HepG2 (cell line): ENCODE measurements at regions not wholly inside any gene's neighbourhood (a gene's known extent, or its start where the extent isn't known, plus 50 kb on each side); places are given as distances from the start of the nearest gene placed in this dataset.

Experiments used
- AHR ChIP-seq: IDR thresholded peaks from 2 replicates; pipeline ENCODE4 v1.6.1; 2018; ENCODE audit warnings: missing genetic modification reagents, missing compliant biosample characterization
- E2F2 ChIP-seq: sonication (generic); formaldehyde crosslinking; IDR thresholded peaks from 2 replicates; pipeline ENCODE4 v1.4.0; 2020; ENCODE audit warnings: missing genetic modification reagents, borderline replicate concordance
- KLF12 ChIP-seq: sonication (generic); formaldehyde crosslinking; IDR thresholded peaks from 2 replicates; pipeline ENCODE4 v1.4.0; 2020; ENCODE audit warnings: missing genetic modification reagents, borderline replicate concordance
- MTA3 ChIP-seq: sonication (generic); formaldehyde crosslinking; IDR thresholded peaks from 2 replicates; pipeline ENCODE4 v1.4.0; 2020; ENCODE audit warnings: missing genetic modification reagents
- NBN ChIP-seq: fragments of 450-650 bp; conservative IDR thresholded peaks from 2 replicates; pipeline ENCODE4 v1.6.1; 2017
- NFIC ChIP-seq: IDR thresholded peaks from 2 replicates; pipeline ENCODE4 v1.6.1; 2012; ENCODE audit warnings: mild to moderate bottlenecking, low read length, inconsistent platforms
- NPAS2 ChIP-seq: sonication (generic); formaldehyde crosslinking; IDR thresholded peaks from 2 replicates; pipeline ENCODE4 v1.8.0; 2022; ENCODE audit warnings: mild to moderate bottlenecking, missing genetic modification reagents, borderline replicate concordance
- REST ChIP-seq, 2 experiments: IDR thresholded peaks; 2 replicates each; pipeline ENCODE4 v1.6.1; 2011 to 2012; ENCODE audit warnings: low read length in 2 of 2, borderline replicate concordance in 1 of 2, low read depth in 1 of 2, mild to moderate bottlenecking in 1 of 2, moderate library complexity in 1 of 2
- TFAP4 ChIP-seq: sonication (generic); IDR thresholded peaks from 2 replicates; pipeline ENCODE4 v1.6.1; 2016; ENCODE audit warnings: low read depth, borderline replicate concordance
- TFDP1 ChIP-seq: IDR thresholded peaks from 2 replicates; pipeline ENCODE4 v1.6.1; 2016; ENCODE audit warnings: missing compliant biosample characterization, missing genetic modification reagents, borderline replicate concordance
- ZEB1 ChIP-seq: IDR thresholded peaks from 2 replicates; pipeline ENCODE4 v1.6.1; 2012; ENCODE audit warnings: mild to moderate bottlenecking, low read depth, inconsistent platforms; ENCODE audit not compliant: insufficient replicate concordance
- ZZZ3 ChIP-seq: sonication (generic); formaldehyde crosslinking; IDR thresholded peaks from 2 replicates; pipeline ENCODE4 v1.4.0; 2020; ENCODE audit warnings: missing genetic modification reagents, mild to moderate bottlenecking, borderline replicate concordance

- TF ChIP-seq TFDP1 (CRISPR knock-in tag) (no peak), NBN (no peak), E2F2 (no peak), ZZZ3 (no peak), NPAS2 (no peak), AHR (no peak), KLF12 (CRISPR knock-in tag) (no peak), MTA3 (CRISPR knock-in tag) (no peak), NFIC (no peak), ZEB1 (no peak), REST (IDR thresholded peaks at IDR 0.05; ENCODE audit: borderline replicate concordance in 1 of 2, low read depth in 1 of 2, low read length in 2 of 2) (no peak), TFAP4 (no peak)
Observed at GRCh38 chr10:28077889-28078288, 79.0 kb upstream of the ODAD2 start (continued).
